Activated B cell treated with CpG ODN at 0.5 μM for 24 hours (primary cell): ENCODE measurements at regions not wholly inside any gene's neighbourhood (a gene's known extent, or its start where the extent isn't known, plus 50 kb on each side); places are given as distances from the start of the nearest gene placed in this dataset.

Experiments
- ATAC-seq: fragments of 200-7000 bp; cut with Tn5 transposase; one replicate; pipeline ENCODE4 v1.10.0; 2021; ENCODE audit warnings: low read depth, mild to moderate bottlenecking, moderate library complexity
- CTCF ChIA-PET: fragments of 350-600 bp; sonication (Branson Sonifier 250); formaldehyde crosslinking; loops from one replicate; lab custom pipeline; 2021; ENCODE audit warnings: antibody characterized with exemption; lab: Charles Lee
- POLR2A ChIA-PET: fragments of 350-600 bp; sonication (Branson Sonifier 250); formaldehyde crosslinking; loops from one replicate; lab custom pipeline; 2021; ENCODE audit warnings: antibody characterized with exemption; lab: Charles Lee
- DNase-seq: peaks from one replicate; pipeline ENCODE4 v3.0.0; 2022
- H3K27ac Mint-ChIP-seq: one replicate; pipeline ENCODE4 v1.8.0; 2020; ENCODE audit warnings: mixed read lengths
- H3K27me3 Mint-ChIP-seq: one replicate; pipeline ENCODE4 v1.8.0; 2021; ENCODE audit warnings: mixed read lengths
- H3K36me3 Mint-ChIP-seq: one replicate; pipeline ENCODE4 v1.8.0; 2021; ENCODE audit warnings: low read depth, mixed read lengths
- H3K4me1 Mint-ChIP-seq: one replicate; pipeline ENCODE4 v1.8.0; 2021; ENCODE audit warnings: mixed read lengths
- H3K4me3 Mint-ChIP-seq: one replicate; pipeline ENCODE4 v1.8.0; 2020; ENCODE audit warnings: mild to moderate bottlenecking, mixed read lengths
- H3K9me3 Mint-ChIP-seq: one replicate; pipeline ENCODE4 v1.8.0; 2020; ENCODE audit warnings: mixed read lengths
- intact Hi-C: fragments of 100-400 bp; cut with micrococcal nuclease; formaldehyde crosslinking; loops from one replicate; pipeline ENCODE4 v1.15.1; 2024
- TF ChIP-seq, protein P1 (sequence below): fragments of 200-600 bp; IDR thresholded peaks from one replicate; pipeline ENCODE4 v1.8.0; 2022; ENCODE audit warnings: antibody characterized with exemption, mild to moderate bottlenecking

- TF ChIP-seq, protein P1, sequence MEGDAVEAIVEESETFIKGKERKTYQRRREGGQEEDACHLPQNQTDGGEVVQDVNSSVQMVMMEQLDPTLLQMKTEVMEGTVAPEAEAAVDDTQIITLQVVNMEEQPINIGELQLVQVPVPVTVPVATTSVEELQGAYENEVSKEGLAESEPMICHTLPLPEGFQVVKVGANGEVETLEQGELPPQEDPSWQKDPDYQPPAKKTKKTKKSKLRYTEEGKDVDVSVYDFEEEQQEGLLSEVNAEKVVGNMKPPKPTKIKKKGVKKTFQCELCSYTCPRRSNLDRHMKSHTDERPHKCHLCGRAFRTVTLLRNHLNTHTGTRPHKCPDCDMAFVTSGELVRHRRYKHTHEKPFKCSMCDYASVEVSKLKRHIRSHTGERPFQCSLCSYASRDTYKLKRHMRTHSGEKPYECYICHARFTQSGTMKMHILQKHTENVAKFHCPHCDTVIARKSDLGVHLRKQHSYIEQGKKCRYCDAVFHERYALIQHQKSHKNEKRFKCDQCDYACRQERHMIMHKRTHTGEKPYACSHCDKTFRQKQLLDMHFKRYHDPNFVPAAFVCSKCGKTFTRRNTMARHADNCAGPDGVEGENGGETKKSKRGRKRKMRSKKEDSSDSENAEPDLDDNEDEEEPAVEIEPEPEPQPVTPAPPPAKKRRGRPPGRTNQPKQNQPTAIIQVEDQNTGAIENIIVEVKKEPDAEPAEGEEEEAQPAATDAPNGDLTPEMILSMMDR: no peak
- DNase-seq (no peak), ATAC-seq (no peak)
- H3K4me1 Mint-ChIP-seq: no peaks in the 10 kb centered on the region
- H3K27ac Mint-ChIP-seq: no peak overlapping the region
- H3K27me3 Mint-ChIP-seq: no peaks in the 10 kb centered on the region
- peaks cover 13% of the 10 kb centered on the region for H3K9me3 Mint-ChIP-seq
- POLR2A ChIA-PET: no interaction called here
- no peak overlapping the region for H3K4me3 Mint-ChIP-seq
- CTCF ChIA-PET: no interaction called here
- H3K36me3 Mint-ChIP-seq: no peaks in the 10 kb centered on the region
- intact Hi-C loops: no loop called here
Observed at GRCh38 chr3:167151636-167152035, 228.5 kb downstream of the ZBBX start.

- Mint-ChIP-seq H3K4me1 (no peaks in the 10 kb centered on the region), H3K4me3 (no peak overlapping the region), H3K36me3 (no peaks in the 10 kb centered on the region), H3K27me3 (no peaks in the 10 kb centered on the region), H3K9me3 (no peaks in the 10 kb centered on the region), H3K27ac (no peak overlapping the region)
- DNase-seq: no peak
- TF ChIP-seq, protein P1: no peak
- intact Hi-C loops: no loop called here
- ChIA-PET POLR2A (no interaction called here), CTCF (no interaction called here)
- ATAC-seq: no peak
Observed at GRCh38 chr3:167148136-167148535, 232.0 kb downstream of the ZBBX start.

DNA sequence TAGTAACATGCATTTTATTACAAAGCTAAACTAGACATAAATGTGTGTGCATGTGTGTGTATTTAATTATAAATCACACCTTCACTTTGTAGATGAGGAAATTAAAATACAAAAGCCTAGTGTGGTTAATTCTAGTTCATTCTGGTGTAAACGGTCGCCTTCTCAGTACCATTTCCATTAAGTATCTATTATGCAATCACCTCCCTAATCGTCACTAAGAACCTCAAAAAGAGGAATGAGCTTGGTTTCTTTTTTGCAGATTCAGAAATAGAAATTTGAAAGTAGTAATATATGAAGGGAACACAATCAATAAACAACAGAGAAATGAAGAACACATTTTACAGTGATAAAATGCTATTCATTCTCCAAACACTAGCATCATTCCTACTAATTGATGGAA is 233.2 kb downstream of the ZBBX start:
- no peak overlapping the region for H3K4me3 Mint-ChIP-seq
- H3K36me3 Mint-ChIP-seq: no peaks in the 10 kb centered on the region
- intact Hi-C loops: no loop called here
- ChIA-PET POLR2A (no interaction called here), CTCF (no interaction called here)
- ATAC-seq: no peak
- no peak for DNase-seq
- TF ChIP-seq, protein P1: no peak
- no peaks in the 10 kb centered on the region for H3K9me3 Mint-ChIP-seq
- no peaks in the 10 kb centered on the region for H3K4me1 Mint-ChIP-seq
- H3K27me3 Mint-ChIP-seq: no peaks in the 10 kb centered on the region
- H3K27ac Mint-ChIP-seq: no peak overlapping the region

GRCh38 chr3:167125612-167126407 is 254.3 kb downstream of the ZBBX start:
- DNase-seq (no peak), ATAC-seq (no peak)
- no peaks in the 10 kb centered on the region for H3K36me3 Mint-ChIP-seq
- H3K4me1 Mint-ChIP-seq: no peaks in the 10 kb centered on the region
- H3K9me3 Mint-ChIP-seq: peaks cover 11% of the 10 kb centered on the region
- TF ChIP-seq, protein P1: no peak
- ChIA-PET POLR2A (no interaction called here), CTCF (no interaction called here)
- intact Hi-C loops: no loop called here
- no peak overlapping the region for H3K27ac Mint-ChIP-seq
- no peaks in the 10 kb centered on the region for H3K27me3 Mint-ChIP-seq
- no peak overlapping the region for H3K4me3 Mint-ChIP-seq

- POLR2A ChIA-PET: no interaction called here
- no peak overlapping the region for H3K27ac Mint-ChIP-seq
- TF ChIP-seq, protein P1: no peak
- H3K9me3 Mint-ChIP-seq: peaks cover 5% of the 10 kb centered on the region
- CTCF ChIA-PET: no interaction called here
- no peak overlapping the region for H3K4me3 Mint-ChIP-seq
- H3K36me3 Mint-ChIP-seq: no peaks in the 10 kb centered on the region
- intact Hi-C loops: no loop called here
- DNase-seq: no peak
- no peaks in the 10 kb centered on the region for H3K4me1 Mint-ChIP-seq
- H3K27me3 Mint-ChIP-seq: no peaks in the 10 kb centered on the region
- no peak for ATAC-seq
Observed at GRCh38 chr3:167120828-167121227, 259.3 kb downstream of the ZBBX start.
